Right forelimb (tissue), 1 donor: ENCODE measurements at regions not wholly inside any gene's neighbourhood (a gene's known extent, or its start where the extent isn't known, plus 50 kb on each side); places are given as distances from the start of the nearest gene placed in this dataset.
"Not testable (repeated sequence)": the region's sequence is repeated elsewhere in the genome, so short reads cannot be mapped to it uniquely, and the experiment has no call there.

Experiments
- DNase-seq: peaks from one replicate; pipeline ENCODE4 v3.0.0-alpha.2; 2018

DNA sequence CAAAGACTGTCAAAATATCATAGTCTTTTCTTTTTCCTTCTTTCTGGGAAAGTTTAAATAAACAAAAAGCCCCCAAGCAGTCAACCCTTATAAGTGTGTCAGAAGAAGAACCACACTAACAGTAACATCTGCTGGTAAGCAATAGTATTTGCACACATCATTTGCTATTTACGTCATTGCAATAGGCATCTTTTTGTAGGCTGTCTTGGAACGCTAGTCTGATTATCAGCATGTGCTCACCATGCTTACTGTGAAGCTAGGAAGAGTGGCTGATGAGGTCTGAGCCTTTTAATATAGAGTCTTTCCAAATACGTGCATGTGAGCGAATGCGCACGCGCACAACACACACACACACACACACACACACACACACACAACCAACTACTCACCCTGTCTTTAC lies 599.0 kb upstream of the TPK1 start:
- DNase-seq = no peak

DNA sequence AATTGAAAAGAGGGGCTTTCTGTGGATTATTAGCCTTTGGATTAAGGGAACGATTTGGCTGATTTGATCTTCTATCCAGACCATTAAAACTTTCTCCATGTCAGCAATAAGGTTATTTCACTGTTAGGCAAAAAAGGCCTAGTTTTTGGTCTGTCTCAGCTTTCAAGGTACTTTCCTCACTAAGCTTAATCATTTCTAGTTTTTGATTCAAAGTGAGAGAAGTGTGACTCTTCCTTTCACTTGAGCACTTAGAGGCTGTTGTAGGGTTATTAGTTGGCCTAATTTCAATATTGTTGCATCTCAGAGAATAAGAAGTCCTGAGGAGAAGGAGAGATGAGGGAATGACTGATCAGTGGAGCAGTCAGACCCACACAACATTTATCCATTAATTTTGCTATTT lies 596.0 kb upstream of the TPK1 start:
- no peak for DNase-seq

DNA sequence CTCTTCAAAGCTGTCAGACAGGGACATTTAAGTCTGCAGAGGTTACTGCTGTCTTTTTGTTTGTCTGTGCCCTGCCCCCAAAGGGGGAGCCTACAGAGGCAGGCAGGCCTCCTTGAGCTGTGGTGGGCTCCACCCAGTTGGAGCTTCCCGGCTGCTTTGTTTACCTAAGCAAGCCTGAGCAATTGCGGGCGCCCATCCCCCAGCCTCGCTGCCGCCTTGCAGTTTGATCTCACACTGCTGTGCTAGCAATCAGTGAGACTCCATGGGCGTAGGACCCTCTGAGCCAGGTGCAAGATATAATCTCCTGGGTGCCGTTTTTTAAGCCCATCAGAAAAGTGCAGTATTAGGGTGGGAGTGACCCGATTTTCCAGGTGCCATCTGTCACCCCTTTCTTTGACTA lies 582.6 kb upstream of the TPK1 start:
- DNase-seq = not testable (repeated sequence)

DNA sequence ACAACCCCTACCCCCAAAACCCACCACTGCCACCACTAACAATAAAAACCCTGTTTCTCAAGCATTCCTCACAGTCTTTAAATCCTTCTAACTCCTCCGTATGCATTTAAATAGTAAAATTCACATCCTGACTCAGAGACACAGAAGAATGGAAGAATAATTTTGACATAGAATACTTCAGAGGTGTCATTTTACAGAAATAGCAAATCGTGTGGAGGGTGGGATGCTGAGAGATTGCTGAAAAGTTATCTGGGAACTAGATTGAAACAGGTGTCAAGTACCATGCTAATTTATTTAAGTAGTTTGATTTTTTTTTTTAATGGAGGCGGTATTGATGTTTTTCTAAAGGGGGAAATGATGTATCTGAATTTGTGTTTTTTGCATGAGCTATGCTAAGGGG lies 575.2 kb upstream of the TPK1 start:
- DNase-seq = no peak

DNA sequence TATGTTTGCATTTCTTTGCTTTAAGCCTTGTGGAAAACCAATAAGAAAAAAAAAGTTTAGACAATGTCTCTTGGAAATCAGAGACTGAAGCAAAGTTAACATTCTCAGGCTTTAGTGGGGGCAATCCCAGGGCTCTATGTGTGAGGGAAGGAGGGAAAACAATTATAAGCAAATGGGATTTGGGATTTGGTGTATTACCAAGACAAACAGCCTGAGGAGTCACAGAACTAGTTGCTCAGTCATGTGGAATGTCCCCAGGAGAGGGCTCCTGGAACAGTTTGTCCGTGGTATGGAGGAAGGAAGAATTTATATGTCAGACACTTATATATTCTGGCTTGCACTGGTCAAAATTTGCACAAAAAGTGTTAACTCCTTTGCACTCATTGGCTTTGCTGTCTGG lies 562.9 kb upstream of the TPK1 start:
- no peak for DNase-seq

DNA sequence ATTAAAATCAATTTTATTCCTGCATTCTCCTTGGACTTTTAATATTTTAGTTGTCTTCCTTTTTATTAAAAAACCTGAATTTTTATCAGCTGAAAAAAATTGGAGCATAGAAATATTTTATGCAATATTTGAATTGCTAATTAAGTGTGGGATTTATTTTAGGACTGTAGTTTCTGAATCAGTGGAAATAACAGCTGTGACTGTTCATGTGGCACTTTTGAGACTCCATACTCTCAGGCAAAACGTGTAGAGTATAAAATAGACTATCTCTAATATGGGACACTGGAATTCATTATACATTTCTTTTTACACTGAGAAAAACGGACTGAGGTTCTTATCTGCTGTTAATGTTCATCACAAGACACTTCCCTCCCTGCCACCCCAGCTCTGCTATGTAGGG lies 558.3 kb upstream of the TPK1 start:
- DNase-seq = no peak

DNA sequence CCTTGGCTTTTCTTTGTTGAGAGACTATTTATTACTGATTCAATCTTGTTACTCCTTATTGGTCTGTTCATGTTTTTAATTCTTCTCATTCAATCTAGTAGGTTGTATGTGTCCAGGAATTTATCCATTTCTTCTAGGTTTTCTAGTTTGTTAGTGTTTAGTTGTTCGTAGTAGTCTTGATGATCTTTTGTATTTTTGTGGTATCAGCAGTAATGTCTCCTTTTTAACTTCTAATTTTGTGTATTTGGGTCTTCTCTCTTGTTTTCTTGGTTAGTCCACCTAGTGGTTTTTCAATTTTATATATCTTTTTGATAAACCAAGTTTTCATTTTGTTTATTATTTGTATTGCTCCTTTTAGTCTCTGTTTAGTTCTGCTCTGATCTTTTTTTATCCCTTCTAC lies 546.9 kb upstream of the TPK1 start:
- DNase-seq = no peak

DNA sequence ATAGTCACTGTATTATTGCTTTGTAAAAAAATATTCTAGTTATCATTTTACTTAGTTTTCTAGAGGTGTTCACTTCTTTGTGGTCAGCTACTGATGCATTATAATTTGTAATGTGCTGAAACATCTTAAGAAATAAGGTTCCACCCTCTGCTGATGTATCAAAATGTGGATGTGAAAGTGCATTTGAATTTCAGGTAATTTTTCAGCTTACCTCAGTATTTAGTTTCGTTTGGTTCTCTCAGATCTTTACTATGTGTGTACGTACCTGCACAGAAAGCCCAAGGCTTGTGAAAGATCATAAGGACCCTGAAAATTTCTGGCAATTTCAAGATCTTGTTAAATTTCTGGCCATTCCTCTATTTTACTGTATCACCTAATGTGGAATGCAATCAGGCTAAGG lies 542.3 kb upstream of the TPK1 start:
- no peak for DNase-seq

DNA sequence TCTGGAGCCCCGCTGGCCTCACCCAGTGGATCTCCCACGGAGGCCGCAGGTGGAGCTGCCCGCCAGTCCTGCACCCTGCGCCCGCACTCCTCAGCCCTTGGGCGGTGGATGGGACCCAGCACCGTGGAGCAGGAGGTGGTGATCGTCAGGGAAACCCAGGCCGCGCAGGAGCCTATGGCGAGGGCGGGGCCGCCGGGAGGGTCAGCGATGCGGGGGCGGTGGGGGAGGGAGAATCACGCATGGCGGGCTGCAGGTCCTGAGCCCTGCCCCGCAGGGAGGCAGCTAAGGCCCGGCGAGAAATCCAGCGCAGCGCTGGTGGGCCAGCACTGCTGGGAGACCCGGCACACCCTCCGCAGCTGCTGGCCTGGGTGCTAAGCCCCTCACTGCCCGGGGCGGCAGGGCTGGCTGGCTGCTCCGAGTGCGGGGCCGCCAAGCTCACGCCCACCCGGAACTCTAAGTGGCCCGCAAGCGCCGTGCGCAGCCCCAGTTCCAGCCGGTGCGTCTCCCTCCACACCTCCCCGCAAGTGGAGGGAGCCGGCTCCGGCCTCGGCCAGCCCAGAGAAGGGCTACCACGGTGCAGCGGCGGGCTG lies 524.8 kb upstream of the TPK1 start:
- no peak for DNase-seq

DNA sequence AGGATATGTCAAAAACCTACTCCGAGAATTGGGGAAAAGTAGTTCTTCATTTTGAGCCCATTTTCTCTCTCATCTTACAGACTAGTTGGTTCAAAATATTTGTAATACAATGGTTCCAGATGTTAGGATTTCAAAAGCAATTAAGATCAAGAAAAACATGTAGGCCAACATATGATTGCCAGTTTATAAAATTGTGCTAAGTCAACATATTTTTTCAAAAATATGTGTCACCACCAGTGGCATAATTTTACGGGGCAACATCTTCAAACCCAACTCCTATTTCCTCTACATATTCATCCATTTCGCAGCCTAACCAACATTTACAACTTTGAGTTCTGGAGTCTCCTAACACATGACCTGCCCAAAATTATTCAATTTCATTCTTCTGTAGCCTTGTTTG lies 514.5 kb upstream of the TPK1 start:
- no peak for DNase-seq

DNA sequence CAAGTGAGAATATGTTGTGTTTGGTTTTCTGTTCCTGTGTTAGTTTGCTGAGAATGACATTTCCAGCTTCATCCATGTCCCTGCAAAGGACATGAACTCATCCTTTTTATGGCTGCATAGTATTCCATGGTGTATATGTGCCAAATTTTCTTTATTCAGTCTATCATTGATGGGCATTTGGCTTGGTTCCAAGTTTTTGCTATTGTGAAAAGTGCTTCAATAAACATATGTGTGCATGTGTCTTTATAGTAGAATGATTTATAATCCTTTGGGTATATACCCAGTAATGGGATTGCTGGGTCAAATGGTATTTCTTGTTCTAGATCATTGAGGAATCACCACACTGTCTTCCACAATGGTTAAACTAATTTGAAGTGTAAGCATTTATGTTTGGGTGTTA lies 513.6 kb upstream of the TPK1 start:
- DNase-seq = not testable (repeated sequence)

DNA sequence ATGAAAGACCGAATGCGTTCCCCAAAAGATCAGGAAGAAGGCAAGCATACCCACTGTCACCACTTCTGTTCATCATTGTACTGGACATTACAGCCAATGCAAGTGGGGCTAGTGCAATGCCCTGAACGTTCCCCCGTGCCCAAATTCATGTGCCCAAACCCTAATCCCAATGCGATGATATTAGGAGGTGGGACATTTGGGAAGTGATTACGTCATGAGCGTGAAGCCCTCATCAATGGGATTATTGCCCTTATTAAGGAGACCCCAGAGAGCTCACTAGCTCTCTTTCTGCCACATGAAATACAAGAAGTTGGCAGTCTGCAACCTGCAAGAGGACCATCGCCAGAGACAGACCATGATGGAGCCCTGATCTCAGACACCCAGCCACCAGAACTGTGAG lies 511.4 kb upstream of the TPK1 start:
- DNase-seq = no peak

DNA sequence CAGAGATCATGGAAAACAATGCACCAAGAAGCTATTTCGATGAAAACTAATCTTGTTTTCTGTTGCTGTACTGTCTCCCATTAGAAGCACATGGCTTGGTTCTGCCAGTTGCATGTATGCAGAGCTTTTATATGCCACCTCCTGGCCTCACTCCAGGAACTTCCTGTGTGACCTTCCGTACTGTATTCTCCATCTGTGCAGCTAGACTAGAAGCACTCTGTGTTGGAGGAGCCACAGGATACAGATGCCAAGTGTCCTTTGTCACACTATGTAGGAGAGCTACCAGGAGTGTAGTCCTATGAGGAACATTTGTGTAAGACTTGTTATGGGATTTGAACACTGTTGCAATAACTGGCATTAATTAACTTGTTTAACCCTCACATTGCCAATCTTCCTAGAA lies 503.5 kb upstream of the TPK1 start:
- DNase-seq = peak; percentile 41

DNA sequence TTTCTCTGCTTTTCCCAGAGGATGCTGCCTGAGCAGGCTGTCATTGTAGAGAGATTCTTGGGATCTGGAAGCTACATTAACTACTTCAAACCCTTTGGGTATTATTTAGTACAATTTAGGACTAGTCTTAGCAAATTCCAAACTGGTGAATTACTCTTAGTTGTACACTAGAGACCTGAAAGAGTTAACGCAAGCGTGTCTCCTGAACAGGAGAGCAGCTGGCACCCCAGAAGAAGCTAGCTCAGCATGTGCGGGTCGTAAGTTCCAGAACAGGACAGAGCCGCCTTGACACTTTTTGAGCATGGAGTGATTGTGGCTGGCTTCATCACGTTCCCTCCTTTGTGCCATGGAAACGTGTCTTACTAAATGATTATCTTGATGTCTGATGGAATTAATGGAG lies 495.7 kb upstream of the TPK1 start:
- DNase-seq = no peak

DNA sequence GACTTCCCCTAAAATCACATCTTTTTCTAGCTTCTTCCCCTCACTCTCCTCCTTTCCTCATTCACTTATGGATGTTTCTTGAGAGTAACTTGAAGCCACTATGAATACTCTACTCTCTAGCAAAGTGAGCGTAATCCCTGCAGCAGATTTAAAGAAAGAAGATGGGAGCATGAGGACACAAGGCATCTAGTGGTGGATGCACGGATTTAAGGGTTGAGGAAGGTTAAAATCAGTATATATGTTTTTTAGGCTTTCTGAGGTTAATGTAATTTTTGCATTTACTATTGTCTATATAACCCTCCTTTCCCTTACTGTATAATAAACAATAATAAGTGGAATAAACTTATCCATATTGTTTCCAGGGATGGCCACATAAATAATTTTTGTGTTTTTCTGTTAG lies 495.2 kb upstream of the TPK1 start:
- no peak for DNase-seq

DNA sequence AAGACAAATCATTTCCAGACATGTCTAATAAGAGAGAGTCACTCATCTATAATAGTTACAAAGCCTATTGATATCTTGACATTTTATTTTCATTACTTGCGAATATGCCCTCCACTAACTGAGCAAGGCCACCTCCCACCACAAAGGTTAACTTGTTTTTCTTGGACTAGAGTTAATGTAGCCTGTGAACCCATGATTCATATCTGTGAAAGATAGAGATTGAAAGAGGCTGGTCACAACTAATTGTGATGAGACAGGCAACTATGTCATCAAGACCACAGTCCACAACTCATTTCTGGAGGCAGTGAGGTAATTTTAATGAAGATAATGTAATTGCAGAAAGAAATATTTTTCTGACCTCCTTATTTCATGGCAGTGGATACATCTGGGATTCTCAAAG lies 491.8 kb upstream of the TPK1 start:
- DNase-seq = no peak

DNA sequence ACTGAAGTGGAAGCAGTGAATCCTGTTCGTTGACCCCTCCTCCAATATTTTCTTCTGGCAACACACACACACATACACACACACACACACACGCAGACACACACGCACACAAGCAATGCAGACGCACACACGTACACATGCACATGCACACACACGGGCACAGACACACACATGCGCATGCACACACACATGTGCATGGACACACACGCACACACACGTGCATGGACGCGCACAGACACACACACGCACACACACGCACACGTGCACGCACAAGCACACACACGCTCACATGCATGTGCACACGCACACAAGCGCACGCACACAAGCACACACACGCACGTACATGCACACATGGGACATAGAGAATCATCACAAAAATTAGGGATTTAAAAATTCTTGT lies 488.2 kb upstream of the TPK1 start:
- no peak for DNase-seq

DNA sequence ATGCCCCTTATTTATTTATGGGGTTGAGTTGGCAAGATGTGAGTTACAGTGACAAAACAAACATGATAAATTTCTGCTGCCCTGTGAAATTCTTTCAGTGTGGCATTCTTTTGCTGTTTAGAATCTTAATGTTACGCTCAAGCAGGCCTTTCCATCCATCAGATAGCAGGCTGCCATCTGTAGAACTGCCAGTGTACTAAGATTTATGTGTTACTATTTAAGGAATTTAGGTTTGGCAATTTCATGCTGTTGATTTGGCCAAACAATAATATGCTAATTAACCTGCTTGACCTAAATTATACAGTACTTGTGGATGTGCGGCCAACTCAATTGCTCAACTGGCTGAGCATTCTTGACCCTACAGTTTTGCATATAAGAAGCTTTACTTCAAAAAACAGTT lies 477.7 kb upstream of the TPK1 start:
- no peak for DNase-seq

DNA sequence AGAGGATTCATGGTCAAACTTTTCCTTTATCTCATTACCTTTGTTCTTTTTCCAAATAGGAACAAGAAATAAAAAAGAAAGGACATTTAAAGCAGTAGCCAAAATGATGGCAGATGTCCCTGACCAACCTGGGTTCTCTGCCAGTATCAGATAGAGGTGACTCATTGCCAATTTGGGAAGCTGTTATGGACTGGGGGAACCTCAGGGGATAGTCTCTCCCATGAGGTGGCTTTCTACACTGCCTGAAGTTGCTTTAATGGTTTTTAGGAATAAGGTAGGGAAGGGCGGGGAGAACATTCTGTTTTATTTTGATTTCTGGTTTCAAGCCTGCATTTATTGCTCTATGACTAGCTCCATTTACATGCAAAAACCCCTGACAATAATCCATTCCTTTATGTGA lies 457.9 kb upstream of the TPK1 start:
- no peak for DNase-seq

DNA sequence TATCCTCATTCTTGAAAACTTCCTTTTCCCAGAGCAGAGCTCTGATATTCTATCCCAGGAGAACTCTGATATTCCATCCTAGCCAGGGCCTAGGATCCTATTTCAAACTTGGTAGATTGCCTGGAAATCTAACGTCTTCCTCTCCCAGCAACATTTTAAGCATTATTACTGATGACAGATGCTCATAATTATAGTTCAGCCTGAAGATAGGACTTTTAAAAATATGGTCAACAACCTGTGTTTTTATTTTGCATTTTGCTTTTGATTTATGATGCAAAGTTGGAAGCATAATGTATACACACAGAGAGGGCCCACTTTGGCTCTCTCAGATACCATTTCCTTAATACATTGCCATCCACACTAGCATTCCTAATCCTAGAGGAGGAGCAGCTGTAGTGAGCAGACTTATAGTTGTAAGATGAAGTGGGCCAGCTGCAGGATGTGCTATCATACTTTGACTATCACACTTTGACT lies 457.4 kb upstream of the TPK1 start:
- DNase-seq = no peak

DNA sequence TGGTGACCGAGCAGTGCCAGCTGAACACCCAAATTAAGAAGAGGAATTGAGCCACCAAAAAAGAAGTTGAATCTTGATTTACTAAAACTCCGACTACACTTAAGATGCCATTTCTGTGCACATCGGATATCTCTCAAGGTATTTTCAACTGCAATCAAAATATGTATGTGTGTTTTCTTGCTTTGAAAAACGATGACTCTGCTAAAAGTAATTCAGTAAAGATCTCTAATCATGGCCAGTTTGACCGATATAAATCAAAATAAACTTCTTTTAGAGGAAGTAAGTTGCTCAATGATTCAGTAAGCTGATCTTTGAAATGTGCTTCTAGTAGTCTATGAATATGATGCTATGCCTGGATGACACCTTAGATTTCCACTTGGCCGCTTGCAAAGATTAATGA lies 453.5 kb upstream of the TPK1 start:
- no peak for DNase-seq

DNA sequence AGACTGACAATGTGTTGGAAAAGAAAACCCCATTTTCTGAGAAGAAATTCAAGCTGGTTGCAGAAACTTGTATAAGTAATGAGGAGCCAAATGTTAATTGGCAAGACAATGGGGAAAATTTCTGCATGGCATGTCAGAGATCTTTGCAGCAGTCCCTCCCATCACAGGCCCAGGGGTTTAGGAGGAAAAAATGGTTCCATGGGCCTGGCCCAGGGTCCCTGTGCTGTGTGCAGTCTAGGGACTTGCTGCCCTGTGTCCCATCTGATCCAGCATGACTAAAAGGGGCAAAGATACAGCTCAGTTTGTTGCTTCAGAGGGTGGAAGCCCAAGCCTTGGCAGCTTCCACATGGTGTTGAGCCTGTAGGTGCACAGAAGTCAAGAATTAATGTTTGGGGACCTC lies 440.3 kb upstream of the TPK1 start:
- DNase-seq = no peak

DNA sequence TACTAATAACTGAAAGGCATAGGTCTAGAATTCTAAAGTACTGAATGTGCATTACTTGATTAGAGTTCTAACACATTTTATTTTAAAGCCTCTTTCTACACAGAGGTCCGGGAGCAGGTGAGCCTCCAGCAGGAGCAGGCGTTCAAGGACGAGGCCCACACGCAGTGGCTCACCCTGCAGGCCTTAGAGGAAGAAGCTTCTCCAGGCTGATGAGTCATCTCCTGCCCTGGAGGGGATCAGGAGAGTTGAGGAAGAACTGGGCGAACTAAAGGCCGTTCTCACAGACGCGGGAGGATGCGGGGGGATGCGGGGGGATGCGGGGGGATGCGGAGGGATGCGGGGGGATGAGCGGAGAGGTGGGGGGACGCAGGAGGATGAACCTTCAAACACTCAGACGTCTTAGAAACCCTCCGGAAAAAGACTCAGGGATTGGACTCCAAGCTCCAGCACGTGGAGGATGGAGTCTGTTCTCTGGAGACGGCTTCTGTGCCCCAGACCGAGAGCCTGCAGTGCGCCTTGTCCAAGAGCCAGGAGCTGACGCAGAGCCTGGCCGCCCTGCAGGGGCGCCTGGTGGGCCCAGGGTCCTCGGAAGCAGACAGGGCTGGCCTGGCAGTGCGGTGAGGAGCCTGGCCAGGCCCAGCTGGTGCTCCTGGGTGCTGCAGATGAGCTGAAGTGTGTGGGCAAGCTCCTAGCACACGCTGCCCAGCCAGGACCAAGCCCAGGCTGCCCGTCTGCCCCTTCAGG lies 433.7 kb upstream of the TPK1 start:
- no peak for DNase-seq

DNA sequence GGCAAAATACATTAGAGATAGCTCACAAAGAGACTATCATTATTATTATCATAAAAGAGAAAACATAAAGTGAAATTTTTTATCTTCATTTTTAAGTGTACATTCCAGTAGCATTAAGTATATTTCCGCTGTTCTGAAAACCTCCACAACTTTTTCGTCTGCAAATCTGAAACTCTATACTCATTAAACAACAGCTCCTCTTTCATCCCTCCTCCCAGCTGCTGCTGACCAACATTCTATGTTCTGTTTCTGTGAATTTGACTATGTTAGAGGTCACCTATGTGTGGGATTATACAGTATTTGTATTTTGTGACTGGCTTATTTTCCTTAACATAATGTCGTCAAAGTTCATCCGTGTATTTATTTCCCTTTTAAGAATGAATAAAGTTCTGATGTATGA lies 429.3 kb upstream of the TPK1 start:
- DNase-seq = no peak

DNA sequence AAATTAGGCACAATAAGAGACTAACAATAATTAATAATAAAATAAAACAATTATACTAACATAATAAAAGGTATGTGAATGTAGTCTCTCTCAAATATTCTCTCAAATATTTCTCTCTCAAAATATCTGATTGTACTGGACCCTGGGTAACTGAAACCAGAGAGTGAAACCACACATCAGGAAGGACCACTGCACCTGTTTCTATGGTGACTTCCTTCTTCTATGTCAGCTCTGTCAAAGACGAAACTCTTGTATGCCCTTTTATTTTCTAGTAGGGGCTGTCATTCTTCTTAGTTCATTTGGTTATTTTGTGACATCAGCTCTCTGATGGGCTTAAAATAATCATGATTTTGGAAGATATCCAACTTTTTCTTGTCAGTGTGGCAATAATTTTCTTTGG lies 428.0 kb upstream of the TPK1 start:
- DNase-seq = no peak
